ENCODE measurements at regions not wholly inside any gene's neighbourhood (a gene's known extent, or its start where the extent isn't known, plus 50 kb on each side); places are given as distances from the start of the nearest gene placed in this dataset.

DNA sequence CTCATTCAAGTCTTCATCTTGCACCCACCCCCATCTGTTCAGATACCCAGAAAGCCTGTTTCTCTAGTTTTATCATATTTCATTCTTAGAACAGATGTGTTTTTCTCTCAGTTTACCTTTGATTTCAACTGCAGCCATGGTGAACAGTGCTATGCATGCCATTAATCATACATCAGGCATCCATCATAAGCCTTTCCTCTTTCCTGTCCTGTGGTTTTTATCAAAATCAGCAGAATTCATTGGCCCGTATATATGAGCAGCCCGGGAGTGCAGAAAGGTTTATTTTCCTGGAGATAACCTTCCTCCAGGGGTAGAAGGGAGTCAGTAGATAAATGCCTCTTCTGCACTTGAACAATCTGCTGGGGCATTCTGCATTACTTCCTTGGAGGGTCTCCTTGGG, 65.7 kb downstream of the IL21 start:
- Mint-ChIP-seq H3K4me1 (ENCODE audit: low read depth) (peaks cover 11% of the 10 kb centered on the region), H3K27ac (no peak overlapping the region), H3K9me3 (no peaks in the 10 kb centered on the region), H3K4me3 (no peak overlapping the region), H3K36me3 (ENCODE audit: low read depth) (no peaks in the 10 kb centered on the region), H3K27me3 (ENCODE audit: low read depth) (no peaks in the 10 kb centered on the region)
- no peak for DNase-seq (ENCODE audit: low spot score)

DNA sequence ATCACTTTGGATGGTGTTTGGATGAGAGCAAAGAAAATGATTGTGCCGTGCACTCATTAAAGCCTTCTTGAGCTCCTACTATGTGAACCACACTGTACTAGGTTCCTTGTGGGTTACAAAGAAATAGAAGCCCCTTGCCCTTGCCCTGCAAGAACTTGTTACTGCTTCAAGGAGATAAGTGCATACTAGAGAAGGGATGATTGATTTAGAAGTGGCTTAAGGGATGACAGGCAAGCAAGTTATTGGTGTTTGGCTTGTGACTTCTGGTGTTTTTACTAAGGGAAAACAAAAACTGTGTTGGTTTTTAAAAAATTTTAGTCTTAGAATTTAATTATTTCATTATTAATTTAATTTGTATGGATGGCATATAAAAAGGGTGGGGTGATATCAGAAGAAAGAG, 67.4 kb downstream of the IL21 start:
- Mint-ChIP-seq H3K4me3 (no peak overlapping the region), H3K27ac (no peak overlapping the region), H3K27me3 (ENCODE audit: low read depth) (no peaks in the 10 kb centered on the region), H3K36me3 (ENCODE audit: low read depth) (no peaks in the 10 kb centered on the region), H3K4me1 (ENCODE audit: low read depth) (peaks cover 17% of the 10 kb centered on the region), H3K9me3 (no peaks in the 10 kb centered on the region)
- no peak for DNase-seq (ENCODE audit: low spot score)

DNA sequence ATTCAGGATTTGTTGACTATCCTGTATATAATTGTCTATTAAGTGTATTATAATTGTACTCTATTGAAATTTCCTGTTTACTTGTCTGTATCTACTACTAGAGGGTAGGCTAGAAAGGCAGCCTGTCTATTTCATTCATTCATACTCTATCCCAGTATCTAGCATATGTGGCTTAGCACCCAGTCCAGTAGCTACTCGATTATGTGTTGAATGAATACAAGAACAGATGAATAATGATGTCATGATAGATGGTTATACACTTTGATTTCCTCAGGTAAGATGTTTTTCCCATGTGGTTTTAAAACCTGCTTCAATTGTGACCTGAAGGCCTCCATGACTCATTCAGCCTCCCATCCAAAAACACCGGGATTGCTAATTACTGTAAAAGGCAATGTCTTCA, 68.0 kb downstream of the IL21 start:
- Mint-ChIP-seq H3K36me3 (ENCODE audit: low read depth) (no peaks in the 10 kb centered on the region), H3K27me3 (ENCODE audit: low read depth) (no peaks in the 10 kb centered on the region), H3K4me3 (no peak overlapping the region), H3K9me3 (no peaks in the 10 kb centered on the region), H3K27ac (no peak overlapping the region), H3K4me1 (ENCODE audit: low read depth) (peaks cover 22% of the 10 kb centered on the region)
- DNase-seq (ENCODE audit: low spot score), result no peak

DNA sequence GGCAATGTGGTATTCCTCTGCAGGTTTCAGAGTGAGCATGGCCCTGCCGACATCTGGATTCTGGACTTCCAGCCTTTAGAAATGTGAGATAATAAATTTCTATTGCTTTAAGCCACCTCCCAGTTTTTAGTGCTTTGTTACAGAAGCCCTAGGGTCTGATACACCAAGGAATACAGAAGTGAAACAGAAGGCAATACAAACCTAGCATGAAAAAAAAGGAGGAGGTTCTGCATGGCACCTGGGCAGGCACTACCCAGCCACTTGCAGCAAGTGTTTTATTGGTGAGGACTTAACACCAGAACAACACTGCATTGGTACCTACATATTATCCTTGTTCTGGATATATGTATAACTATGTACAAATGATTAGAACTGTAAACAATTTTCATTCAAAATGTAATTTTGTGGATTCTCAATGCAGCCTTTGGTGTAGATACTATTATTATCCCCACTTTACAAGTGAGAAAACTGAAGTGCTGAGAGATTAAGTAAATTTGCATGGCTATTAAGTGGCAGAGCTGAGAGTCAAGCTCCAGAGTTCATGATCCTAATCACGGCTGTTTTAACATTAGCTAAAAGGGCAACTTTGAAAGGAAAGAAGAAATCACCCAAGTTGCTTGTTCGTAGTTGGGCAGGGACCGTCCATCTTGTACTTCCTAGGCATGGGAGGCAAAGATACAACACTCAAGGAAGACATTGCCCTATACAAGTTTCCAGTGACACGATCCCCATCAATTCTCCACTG, 71.8 kb downstream of the IL21 start:
- Mint-ChIP-seq H3K27ac (peak overlapping the region; percentile 62), H3K27me3 (ENCODE audit: low read depth) (no peaks in the 10 kb centered on the region), H3K9me3 (no peaks in the 10 kb centered on the region), H3K36me3 (ENCODE audit: low read depth) (peaks cover 1% of the 10 kb centered on the region), H3K4me1 (ENCODE audit: low read depth) (peaks cover 24% of the 10 kb centered on the region), H3K4me3 (peak overlapping the region; percentile 6)
- no peak for DNase-seq (ENCODE audit: low spot score)

DNA sequence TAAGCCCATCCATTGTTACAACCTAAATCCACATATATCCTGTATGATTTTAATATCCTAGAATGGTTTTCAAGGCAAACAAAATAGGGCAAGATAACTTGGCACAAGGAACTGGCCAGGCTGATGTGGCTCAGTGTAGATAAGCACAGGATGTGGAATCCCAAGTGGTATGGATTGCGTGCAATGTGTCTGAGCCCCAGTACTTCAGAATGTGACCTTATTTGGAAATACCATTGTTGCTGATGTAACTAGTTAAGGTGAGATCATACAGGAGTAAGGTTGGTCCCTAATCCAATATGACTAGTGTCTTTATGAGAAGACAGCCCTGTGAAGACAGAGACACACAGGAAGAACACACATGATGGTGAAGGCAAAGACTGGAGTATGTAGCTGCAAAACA, 72.4 kb downstream of the IL21 start:
- peaks cover 27% of the 10 kb centered on the region for H3K4me1 Mint-ChIP-seq (ENCODE audit: low read depth)
- H3K27me3 Mint-ChIP-seq (ENCODE audit: low read depth), result no peaks in the 10 kb centered on the region
- H3K9me3 Mint-ChIP-seq, result no peaks in the 10 kb centered on the region
- H3K36me3 Mint-ChIP-seq (ENCODE audit: low read depth), result peaks cover 1% of the 10 kb centered on the region
- H3K4me3 Mint-ChIP-seq, result peak overlapping the region; percentile 6
- DNase-seq (ENCODE audit: low spot score), result no peak
- H3K27ac Mint-ChIP-seq, result peak overlapping the region; percentile 62

DNA sequence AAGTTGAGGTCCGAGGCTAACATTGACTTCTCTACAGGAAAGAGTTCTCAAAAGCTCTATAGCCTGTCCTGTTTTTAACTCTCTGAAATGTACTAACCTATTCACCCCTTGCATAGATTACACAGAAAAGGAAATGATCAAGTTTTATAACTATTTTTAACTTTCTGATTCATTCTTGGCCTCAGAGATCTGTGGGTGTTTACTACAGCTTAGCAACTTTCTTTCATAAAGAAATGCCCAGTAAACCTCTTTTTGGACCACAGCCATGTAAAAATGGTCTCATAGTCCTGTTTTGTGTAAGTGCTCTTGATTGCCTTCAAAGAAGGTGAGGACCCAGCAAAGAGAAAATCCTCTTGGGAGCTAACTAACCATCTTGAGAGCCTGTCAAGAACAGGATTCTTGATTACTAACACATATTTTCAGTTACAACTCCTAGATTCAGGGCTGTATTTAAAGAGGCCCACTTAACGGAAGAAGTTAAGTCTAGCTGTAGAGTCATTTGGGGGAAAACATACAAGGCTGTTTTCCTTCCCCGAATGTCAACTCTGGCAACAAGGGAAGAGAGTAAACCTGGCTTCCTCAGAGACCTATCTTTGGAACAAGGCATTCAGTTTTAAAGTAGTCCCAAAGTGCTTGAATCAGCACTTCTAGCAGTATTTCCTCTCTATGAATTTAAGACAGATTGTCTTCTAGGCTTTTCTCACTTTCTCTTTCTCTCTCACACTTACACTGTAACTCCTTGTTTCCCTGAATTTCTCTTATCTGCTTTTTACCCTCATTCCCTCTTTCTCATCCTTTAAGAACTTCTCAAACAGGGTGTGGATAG, 78.2 kb downstream of the IL21 start:
- peaks cover 51% of the 10 kb centered on the region for H3K4me1 Mint-ChIP-seq (ENCODE audit: low read depth)
- peak overlapping the region; percentile 86 for H3K27ac Mint-ChIP-seq
- peaks cover 1% of the 10 kb centered on the region for H3K36me3 Mint-ChIP-seq (ENCODE audit: low read depth)
- peaks cover 5% of the 10 kb centered on the region for H3K27me3 Mint-ChIP-seq (ENCODE audit: low read depth)
- H3K9me3 Mint-ChIP-seq, result no peaks in the 10 kb centered on the region
- peak; percentile 29 for DNase-seq (ENCODE audit: low spot score)
- H3K4me3 Mint-ChIP-seq, result peak overlapping the region; percentile 77

DNA sequence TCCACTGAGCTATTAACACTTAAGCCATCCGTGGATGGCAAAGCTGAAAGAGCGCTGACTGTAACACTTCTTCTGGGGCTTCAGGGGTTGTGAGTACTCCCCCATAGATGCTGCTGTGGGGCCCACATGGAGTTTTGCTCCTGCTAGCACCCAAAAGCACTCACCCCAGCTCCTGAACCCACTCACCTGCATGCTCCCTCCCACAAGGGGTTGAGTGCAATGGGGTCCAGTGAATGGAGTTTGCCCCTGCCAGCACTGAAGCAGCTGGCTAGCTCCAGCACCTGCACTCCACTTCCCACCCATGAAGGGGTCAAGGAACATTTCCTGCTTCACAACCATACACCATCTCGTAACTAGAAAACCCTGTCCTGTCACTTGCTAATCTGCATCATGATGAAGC, 78.9 kb downstream of the IL21 start:
- Mint-ChIP-seq H3K27me3 (ENCODE audit: low read depth) (peaks cover 5% of the 10 kb centered on the region), H3K4me3 (peak overlapping the region; percentile 77), H3K9me3 (no peaks in the 10 kb centered on the region), H3K27ac (peak overlapping the region; percentile 86), H3K4me1 (ENCODE audit: low read depth) (peaks cover 49% of the 10 kb centered on the region), H3K36me3 (ENCODE audit: low read depth) (no peaks in the 10 kb centered on the region)
- no peak for DNase-seq (ENCODE audit: low spot score)

DNA sequence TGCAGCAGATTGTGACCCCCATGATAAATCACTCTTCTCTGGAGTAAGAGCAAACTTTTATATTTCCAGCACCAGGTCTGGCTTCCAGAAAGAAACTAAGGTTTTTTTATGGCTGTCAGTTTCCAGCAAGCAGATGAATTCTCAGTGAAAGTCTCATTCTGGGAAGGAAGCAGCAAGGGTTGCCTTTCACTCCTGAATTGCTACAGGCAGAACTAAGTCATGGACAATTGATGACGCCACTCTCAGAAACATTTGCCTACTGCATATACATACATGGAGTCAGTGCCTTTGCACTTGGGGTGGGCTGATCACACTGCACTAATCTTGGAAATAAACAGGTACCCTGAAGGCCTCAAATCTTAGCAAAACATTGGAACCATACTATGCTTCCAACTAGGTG, 80.0 kb downstream of the IL21 start:
- Mint-ChIP-seq H3K4me1 (ENCODE audit: low read depth) (peaks cover 47% of the 10 kb centered on the region), H3K4me3 (no peak overlapping the region), H3K9me3 (no peaks in the 10 kb centered on the region), H3K27ac (no peak overlapping the region), H3K27me3 (ENCODE audit: low read depth) (peaks cover 5% of the 10 kb centered on the region), H3K36me3 (ENCODE audit: low read depth) (no peaks in the 10 kb centered on the region)
- no peak for DNase-seq (ENCODE audit: low spot score)

DNA sequence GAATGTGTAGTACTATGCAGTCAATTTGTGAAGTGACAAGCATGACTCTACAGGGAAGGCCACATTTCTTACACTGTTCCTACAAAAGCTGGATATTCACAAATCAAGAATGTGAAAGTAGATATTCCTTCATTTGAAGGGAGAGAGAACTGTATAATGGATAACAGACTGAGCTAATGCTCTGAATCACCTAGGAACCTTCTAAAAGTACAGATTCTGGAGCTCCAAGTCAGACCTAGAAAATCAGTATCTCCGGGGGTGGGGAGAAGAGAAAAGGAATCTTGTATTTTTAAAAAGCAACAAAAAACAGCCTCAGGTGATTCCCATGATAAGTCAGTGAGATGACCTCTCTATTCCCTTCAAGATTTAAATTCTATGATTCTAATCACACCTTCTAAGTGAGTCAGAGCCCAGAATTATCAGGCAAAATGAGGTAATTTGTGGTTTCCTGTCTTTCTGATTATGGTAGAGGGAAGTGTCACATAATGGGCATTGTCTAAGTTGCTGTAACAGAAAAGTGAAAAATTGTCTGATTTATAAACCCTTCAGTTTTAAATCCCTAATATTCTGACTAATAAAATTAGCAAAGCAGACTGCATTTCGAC, 80.9 kb downstream of the IL21 start:
- Mint-ChIP-seq H3K9me3 (peaks cover 6% of the 10 kb centered on the region), H3K4me3 (peak overlapping the region; percentile 53), H3K27me3 (ENCODE audit: low read depth) (peaks cover 5% of the 10 kb centered on the region), H3K4me1 (ENCODE audit: low read depth) (peaks cover 47% of the 10 kb centered on the region), H3K36me3 (ENCODE audit: low read depth) (no peaks in the 10 kb centered on the region), H3K27ac (peak overlapping the region; percentile 15)
- DNase-seq (ENCODE audit: low spot score), result peak; percentile 29

DNA sequence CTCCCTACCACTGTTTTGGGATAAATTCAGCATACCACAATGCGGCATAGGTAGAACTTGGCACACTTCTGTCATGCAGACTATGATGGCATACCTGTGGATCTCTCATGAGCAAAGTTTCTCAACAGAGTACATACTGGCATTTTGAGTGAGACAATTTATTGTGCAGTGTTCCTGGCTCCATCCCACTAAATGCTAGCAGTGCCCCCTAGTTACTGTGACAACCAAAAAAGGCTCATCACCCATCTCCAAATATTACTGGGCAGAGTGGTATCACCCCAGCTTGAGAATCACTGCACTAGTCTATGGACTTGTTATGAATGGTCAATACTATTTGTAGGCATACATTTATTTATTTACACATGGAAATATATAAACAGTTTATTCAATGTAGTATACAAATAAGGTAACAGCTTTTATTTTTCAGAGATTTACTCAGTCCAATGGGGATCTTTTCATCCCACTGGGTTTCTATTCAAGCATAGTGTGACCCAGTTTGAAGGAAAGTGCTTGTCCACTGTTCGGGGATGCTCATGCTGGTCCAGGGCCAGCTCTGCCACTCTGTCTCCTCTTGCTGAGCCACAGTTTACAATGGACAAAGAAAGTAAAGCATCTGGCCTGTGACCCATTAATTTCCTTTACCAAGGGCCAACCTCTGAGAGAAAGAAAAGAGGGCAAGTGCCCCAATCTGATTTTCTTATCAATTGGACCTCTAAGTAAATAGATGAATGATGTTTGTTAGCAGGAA, 81.0 kb upstream of the IL2 start:
- H3K4me1 Mint-ChIP-seq (ENCODE audit: low read depth), result peaks cover 33% of the 10 kb centered on the region
- H3K27ac Mint-ChIP-seq, result no peak overlapping the region

DNA sequence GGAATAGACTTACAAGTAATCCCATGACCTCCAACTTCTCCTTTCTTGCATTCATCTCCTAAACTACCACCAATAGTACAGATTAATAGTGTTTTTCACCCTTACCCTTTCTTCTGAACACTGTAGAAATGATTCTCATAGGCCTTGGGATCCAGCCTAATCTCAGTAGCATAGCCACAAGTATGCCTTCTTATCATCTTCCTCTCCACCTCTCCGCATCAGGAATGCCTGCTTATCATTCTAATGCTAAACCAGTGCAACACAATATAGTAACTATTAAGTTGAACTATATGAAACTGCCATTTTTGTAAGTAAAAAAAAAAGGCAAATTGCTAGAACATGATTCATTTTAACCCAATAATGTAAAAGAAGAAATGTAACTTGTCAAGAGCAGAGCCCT, 79.5 kb upstream of the IL2 start:
- Mint-ChIP-seq H3K27ac (no peak overlapping the region), H3K36me3 (ENCODE audit: low read depth) (no peaks in the 10 kb centered on the region), H3K9me3 (peaks cover 11% of the 10 kb centered on the region), H3K4me1 (ENCODE audit: low read depth) (peaks cover 18% of the 10 kb centered on the region), H3K27me3 (ENCODE audit: low read depth) (peaks cover 3% of the 10 kb centered on the region), H3K4me3 (no peak overlapping the region)
- DNase-seq (ENCODE audit: low spot score), result no peak

More for the DNA sequence above, 81.0 kb upstream of the IL2 start:
- H3K36me3 Mint-ChIP-seq (ENCODE audit: low read depth), result no peaks in the 10 kb centered on the region
- H3K9me3 Mint-ChIP-seq, result peaks cover 10% of the 10 kb centered on the region
- no peak for DNase-seq (ENCODE audit: low spot score)
- H3K4me3 Mint-ChIP-seq, result no peak overlapping the region
- H3K27me3 Mint-ChIP-seq (ENCODE audit: low read depth), result peaks cover 5% of the 10 kb centered on the region

DNA sequence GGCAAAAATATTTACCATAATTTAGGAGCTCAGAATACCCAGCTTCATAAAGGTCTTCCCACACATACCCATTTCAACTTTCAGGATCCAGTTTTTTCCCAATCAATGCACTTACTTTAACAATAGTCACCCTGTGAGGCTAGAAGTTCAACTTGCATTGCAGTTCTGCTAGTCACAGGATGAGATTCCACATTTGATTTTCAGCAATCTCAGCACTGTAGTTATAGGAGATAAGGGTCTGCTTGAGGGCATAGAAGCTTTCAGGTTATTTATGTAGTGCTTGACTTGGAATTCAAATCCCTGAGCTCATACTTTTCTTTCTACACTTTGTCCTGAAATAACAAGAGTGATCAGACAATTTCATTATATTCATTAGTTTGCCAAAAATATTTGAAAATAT, 78.3 kb upstream of the IL2 start:
- Mint-ChIP-seq H3K36me3 (ENCODE audit: low read depth) (no peaks in the 10 kb centered on the region), H3K9me3 (peaks cover 18% of the 10 kb centered on the region), H3K27me3 (ENCODE audit: low read depth) (peaks cover 3% of the 10 kb centered on the region), H3K4me3 (no peak overlapping the region), H3K4me1 (ENCODE audit: low read depth) (peaks cover 6% of the 10 kb centered on the region), H3K27ac (no peak overlapping the region)
- no peak for DNase-seq (ENCODE audit: low spot score)

DNA sequence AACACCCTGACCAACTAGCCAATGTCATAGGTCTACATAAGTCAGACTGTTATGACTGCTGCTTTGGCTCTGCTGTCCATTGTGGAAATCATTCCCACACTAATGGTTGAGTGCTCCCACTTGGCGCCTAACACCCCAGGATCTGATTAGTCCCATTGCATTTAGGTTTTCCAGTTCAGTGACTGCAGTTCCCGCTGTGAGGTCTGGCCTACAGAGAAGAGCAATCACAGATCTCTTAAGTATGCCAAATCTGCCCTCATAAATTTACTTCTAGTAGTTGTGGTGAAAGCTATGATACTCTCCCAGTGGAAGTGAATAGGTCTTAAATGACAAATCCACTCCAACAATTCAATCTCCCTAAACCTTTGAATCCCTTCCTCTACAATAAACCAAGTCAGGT, 77.3 kb upstream of the IL2 start:
- peaks cover 3% of the 10 kb centered on the region for H3K27me3 Mint-ChIP-seq (ENCODE audit: low read depth)
- H3K27ac Mint-ChIP-seq, result no peak overlapping the region
- no peaks in the 10 kb centered on the region for H3K36me3 Mint-ChIP-seq (ENCODE audit: low read depth)
- no peak for DNase-seq (ENCODE audit: low spot score)
- no peak overlapping the region for H3K4me3 Mint-ChIP-seq
- H3K9me3 Mint-ChIP-seq, result peaks cover 18% of the 10 kb centered on the region
- H3K4me1 Mint-ChIP-seq (ENCODE audit: low read depth), result peaks cover 2% of the 10 kb centered on the region

DNA sequence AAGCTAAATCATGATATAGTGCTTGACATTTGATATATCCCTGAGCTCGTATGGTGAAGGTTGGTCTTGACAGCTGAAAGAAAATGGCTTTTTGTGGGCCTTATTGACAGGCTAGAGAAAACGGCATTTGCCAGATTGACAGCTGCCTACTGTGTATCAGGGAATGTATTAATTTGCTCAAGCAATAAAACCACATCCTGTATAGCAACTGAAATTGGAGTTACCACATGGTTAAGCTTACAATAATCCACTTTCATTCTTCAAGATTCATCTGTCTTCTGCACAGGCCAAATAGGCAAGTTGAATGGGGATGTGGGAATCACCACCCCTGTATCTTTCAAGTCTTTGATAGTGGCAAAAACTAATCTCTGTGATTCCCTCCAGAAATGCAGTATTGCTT, 76.2 kb upstream of the IL2 start:
- peaks cover 2% of the 10 kb centered on the region for H3K4me1 Mint-ChIP-seq (ENCODE audit: low read depth)

More for the DNA sequence above, 76.2 kb upstream of the IL2 start:
- H3K9me3 Mint-ChIP-seq, result peaks cover 18% of the 10 kb centered on the region
- no peak for DNase-seq (ENCODE audit: low spot score)
- H3K36me3 Mint-ChIP-seq (ENCODE audit: low read depth), result no peaks in the 10 kb centered on the region
- H3K27me3 Mint-ChIP-seq (ENCODE audit: low read depth), result peaks cover 1% of the 10 kb centered on the region
- H3K27ac Mint-ChIP-seq, result no peak overlapping the region
- H3K4me3 Mint-ChIP-seq, result no peak overlapping the region

Measured in T-helper 2 cell treated with Interferon-gamma antibody and Interleukin-4, amounts not matched to agents 5 μg/mL and 100 μg/mL, for 36 hours (primary cell).